WTC11 (cell line): ENCODE measurements at regions not wholly inside any gene's neighbourhood (a gene's known extent, or its start where the extent isn't known, plus 50 kb on each side); places are given as distances from the start of the nearest gene placed in this dataset.

ENCODE experiments used
- ATAC-seq: fragments of 200-7000 bp; cut with Tn5 transposase; 2 replicates; pipeline ENCODE4 v1.10.0; 2021; ENCODE audit warnings: mild to moderate bottlenecking, moderate library complexity
- CTCF ChIA-PET: fragments of 300-600 bp; sonication (Branson Sonifier 250); formaldehyde crosslinking; loops from one replicate; lab custom pipeline; 2021; ENCODE audit warnings: antibody characterized with exemption; lab: Charles Lee
- POLR2A ChIA-PET: fragments of 350-600 bp; sonication (Branson Sonifier 250); formaldehyde crosslinking; loops from one replicate; lab custom pipeline; 2021; ENCODE audit warnings: antibody characterized with exemption; lab: Charles Lee
- DNase-seq: peaks from one replicate; pipeline ENCODE4 v3.0.0; 2021; ENCODE audit warnings: low spot score
- H3K27ac Mint-ChIP-seq: 2 replicates; pipeline ENCODE4 v1.8.0; 2021; ENCODE audit warnings: mixed read lengths
- H3K27me3 Mint-ChIP-seq: 2 replicates; pipeline ENCODE4 v1.8.0; 2021; ENCODE audit warnings: low read depth, mild to moderate bottlenecking, moderate library complexity, mixed read lengths
- H3K36me3 Mint-ChIP-seq: 2 replicates; pipeline ENCODE4 v1.8.0; 2021; ENCODE audit warnings: mixed read lengths
- H3K4me1 Mint-ChIP-seq: 2 replicates; pipeline ENCODE4 v1.8.0; 2022; ENCODE audit warnings: mixed read lengths
- H3K4me3 Mint-ChIP-seq: 2 replicates; pipeline ENCODE4 v1.8.0; 2021; ENCODE audit warnings: mild to moderate bottlenecking, moderate library complexity, mixed read lengths
- H3K9me3 Mint-ChIP-seq: 2 replicates; pipeline ENCODE4 v1.8.0; 2021; ENCODE audit warnings: mixed read lengths
- CREM ChIP-seq: sonication (generic); formaldehyde crosslinking; IDR thresholded peaks from 2 replicates; pipeline ENCODE4 v1.8.1; 2022; ENCODE audit warnings: mild to moderate bottlenecking, missing genetic modification reagents, moderate library complexity
- EMX1 ChIP-seq: fragments of 250-450 bp; sonication (Bioruptor Pico); IDR thresholded peaks from 2 replicates; pipeline ENCODE4 v1.8.0; 2021; ENCODE audit warnings: mild to moderate bottlenecking
- FOXP1 ChIP-seq: sonication (generic); formaldehyde crosslinking; IDR thresholded peaks from 2 replicates; pipeline ENCODE4 v1.8.0; 2022; ENCODE audit warnings: missing genetic modification reagents, mild to moderate bottlenecking, moderate library complexity, borderline replicate concordance
- GRHL2 ChIP-seq: fragments of 250-450 bp; sonication (Bioruptor Pico); IDR thresholded peaks from 2 replicates; pipeline ENCODE4 v1.8.0; 2022; ENCODE audit warnings: mild to moderate bottlenecking, moderate library complexity; ENCODE audit not compliant: insufficient replicate concordance, severe bottlenecking
- JAZF1 ChIP-seq: fragments of 250-450 bp; sonication (Bioruptor Pico); IDR thresholded peaks from 2 replicates; pipeline ENCODE4 v1.9.0; 2021; ENCODE audit warnings: moderate library complexity, mild to moderate bottlenecking, inconsistent platforms
- MYBL2 ChIP-seq: sonication (generic); formaldehyde crosslinking; IDR thresholded peaks from 2 replicates; pipeline ENCODE4 v1.8.1; 2023; ENCODE audit warnings: mild to moderate bottlenecking, moderate library complexity, missing genetic modification reagents
- NFE2L1 ChIP-seq: sonication (generic); formaldehyde crosslinking; IDR thresholded peaks from 2 replicates; pipeline ENCODE4 v1.8.1; 2023; ENCODE audit warnings: missing genetic modification reagents
- PRRX2 ChIP-seq: fragments of 250-450 bp; sonication (Bioruptor Pico); IDR thresholded peaks from 2 replicates; pipeline ENCODE4 v1.8.0; 2021; ENCODE audit warnings: mild to moderate bottlenecking
- RELA ChIP-seq: sonication (generic); formaldehyde crosslinking; IDR thresholded peaks from 2 replicates; pipeline ENCODE4 v1.8.1; 2022; ENCODE audit warnings: missing genetic modification reagents, mild to moderate bottlenecking, borderline replicate concordance
- TP53 ChIP-seq: sonication (generic); formaldehyde crosslinking; IDR thresholded peaks from 2 replicates; pipeline ENCODE4 v1.8.1; 2023; ENCODE audit warnings: mild to moderate bottlenecking, missing genetic modification reagents
- ZNF263 ChIP-seq: sonication (generic); formaldehyde crosslinking; IDR thresholded peaks from 2 replicates; pipeline ENCODE4 v1.8.1; 2022; ENCODE audit warnings: low read depth, mild to moderate bottlenecking, moderate library complexity, missing genetic modification reagents
- ZNF671 ChIP-seq: fragments of 250-450 bp; sonication (Bioruptor Pico); IDR thresholded peaks from 2 replicates; pipeline ENCODE4 v1.8.0; 2021; ENCODE audit warnings: mild to moderate bottlenecking
- TF ChIP-seq, protein P1 (sequence below): sonication (generic); formaldehyde crosslinking; IDR thresholded peaks from 2 replicates; pipeline ENCODE4 v1.8.1; 2023; ENCODE audit warnings: mild to moderate bottlenecking, missing genetic modification reagents
- TF ChIP-seq, protein P2 (sequence below): sonication (generic); formaldehyde crosslinking; IDR thresholded peaks from 2 replicates; pipeline ENCODE4 v1.8.0; 2022; ENCODE audit warnings: mild to moderate bottlenecking, missing genetic modification reagents
- TF ChIP-seq, protein P3 (sequence below): fragments of 200-600 bp; IDR thresholded peaks from 2 replicates; pipeline ENCODE4 v1.8.0; 2022; ENCODE audit warnings: antibody characterized with exemption
- TF ChIP-seq, protein P4 (sequence below): sonication (generic); formaldehyde crosslinking; IDR thresholded peaks from 2 replicates; pipeline ENCODE4 v1.8.1; 2023; ENCODE audit warnings: mild to moderate bottlenecking, moderate library complexity, missing genetic modification reagents
- TF ChIP-seq, protein P5 (sequence below): sonication (generic); formaldehyde crosslinking; IDR thresholded peaks from 2 replicates; pipeline ENCODE4 v1.8.0; 2022; ENCODE audit warnings: missing genetic modification reagents
- TF ChIP-seq, protein P6 (sequence below): fragments of 250-450 bp; sonication (Bioruptor Pico); conservative IDR thresholded peaks from 2 replicates; pipeline ENCODE4 v1.9.0; 2021; ENCODE audit warnings: mild to moderate bottlenecking
- TF ChIP-seq, protein P7 (sequence below): sonication (generic); formaldehyde crosslinking; IDR thresholded peaks from 2 replicates; pipeline ENCODE4 v1.8.1; 2023; ENCODE audit warnings: mild to moderate bottlenecking, missing genetic modification reagents, moderate library complexity
- TF ChIP-seq, protein P8 (sequence below): fragments of 250-450 bp; sonication (Bioruptor Pico); IDR thresholded peaks from 2 replicates; pipeline ENCODE4 v1.8.0; 2021; ENCODE audit warnings: mild to moderate bottlenecking

DNA sequence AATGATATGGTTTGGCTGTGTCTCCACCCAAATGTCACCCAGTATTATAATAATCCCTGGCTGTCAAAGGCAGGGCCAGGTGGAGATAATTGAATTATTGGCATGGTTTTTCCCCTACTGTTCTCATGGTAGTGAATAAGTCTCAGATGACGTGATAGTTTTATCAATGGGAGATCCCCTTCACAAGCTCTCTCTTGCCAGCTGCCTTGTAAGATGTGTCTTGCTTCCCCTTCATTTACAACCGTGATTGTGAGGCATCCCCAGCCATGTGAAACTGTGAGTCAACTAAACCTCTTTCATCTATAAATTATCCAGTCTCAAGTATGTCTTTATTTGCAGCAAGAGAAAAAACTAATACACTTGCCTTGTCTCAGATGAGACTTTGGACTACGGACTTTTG lies 907.3 kb upstream of the MANEA start:
- ATAC-seq: no peak
- H3K9me3 Mint-ChIP-seq: peaks cover 54% of the 10 kb centered on the region
- POLR2A ChIA-PET: no interaction called here
- no peaks in the 10 kb centered on the region for H3K27me3 Mint-ChIP-seq
- H3K4me3 Mint-ChIP-seq: no peak overlapping the region
- H3K36me3 Mint-ChIP-seq: peaks cover 20% of the 10 kb centered on the region
- H3K4me1 Mint-ChIP-seq: peaks cover 12% of the 10 kb centered on the region
- H3K27ac Mint-ChIP-seq: no peak overlapping the region
- no peak for DNase-seq
- CTCF ChIA-PET: no interaction called here
- no peak for TF ChIP-seq PRRX2
- no peak for TF ChIP-seq EMX1 (CRISPR knock-in tag)
- TF ChIP-seq, protein P1, sequence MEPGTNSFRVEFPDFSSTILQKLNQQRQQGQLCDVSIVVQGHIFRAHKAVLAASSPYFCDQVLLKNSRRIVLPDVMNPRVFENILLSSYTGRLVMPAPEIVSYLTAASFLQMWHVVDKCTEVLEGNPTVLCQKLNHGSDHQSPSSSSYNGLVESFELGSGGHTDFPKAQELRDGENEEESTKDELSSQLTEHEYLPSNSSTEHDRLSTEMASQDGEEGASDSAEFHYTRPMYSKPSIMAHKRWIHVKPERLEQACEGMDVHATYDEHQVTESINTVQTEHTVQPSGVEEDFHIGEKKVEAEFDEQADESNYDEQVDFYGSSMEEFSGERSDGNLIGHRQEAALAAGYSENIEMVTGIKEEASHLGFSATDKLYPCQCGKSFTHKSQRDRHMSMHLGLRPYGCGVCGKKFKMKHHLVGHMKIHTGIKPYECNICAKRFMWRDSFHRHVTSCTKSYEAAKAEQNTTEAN (CRISPR knock-in tag): no peak
- no peak for TF ChIP-seq MYBL2 (CRISPR knock-in tag)
- TF ChIP-seq, protein P2, sequence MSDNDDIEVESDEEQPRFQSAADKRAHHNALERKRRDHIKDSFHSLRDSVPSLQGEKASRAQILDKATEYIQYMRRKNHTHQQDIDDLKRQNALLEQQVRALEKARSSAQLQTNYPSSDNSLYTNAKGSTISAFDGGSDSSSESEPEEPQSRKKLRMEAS (CRISPR knock-in tag): no peak
- TF ChIP-seq JAZF1 (CRISPR knock-in tag): no peak
- TF ChIP-seq, protein P3, sequence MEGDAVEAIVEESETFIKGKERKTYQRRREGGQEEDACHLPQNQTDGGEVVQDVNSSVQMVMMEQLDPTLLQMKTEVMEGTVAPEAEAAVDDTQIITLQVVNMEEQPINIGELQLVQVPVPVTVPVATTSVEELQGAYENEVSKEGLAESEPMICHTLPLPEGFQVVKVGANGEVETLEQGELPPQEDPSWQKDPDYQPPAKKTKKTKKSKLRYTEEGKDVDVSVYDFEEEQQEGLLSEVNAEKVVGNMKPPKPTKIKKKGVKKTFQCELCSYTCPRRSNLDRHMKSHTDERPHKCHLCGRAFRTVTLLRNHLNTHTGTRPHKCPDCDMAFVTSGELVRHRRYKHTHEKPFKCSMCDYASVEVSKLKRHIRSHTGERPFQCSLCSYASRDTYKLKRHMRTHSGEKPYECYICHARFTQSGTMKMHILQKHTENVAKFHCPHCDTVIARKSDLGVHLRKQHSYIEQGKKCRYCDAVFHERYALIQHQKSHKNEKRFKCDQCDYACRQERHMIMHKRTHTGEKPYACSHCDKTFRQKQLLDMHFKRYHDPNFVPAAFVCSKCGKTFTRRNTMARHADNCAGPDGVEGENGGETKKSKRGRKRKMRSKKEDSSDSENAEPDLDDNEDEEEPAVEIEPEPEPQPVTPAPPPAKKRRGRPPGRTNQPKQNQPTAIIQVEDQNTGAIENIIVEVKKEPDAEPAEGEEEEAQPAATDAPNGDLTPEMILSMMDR: no peak
- TF ChIP-seq, protein P4, sequence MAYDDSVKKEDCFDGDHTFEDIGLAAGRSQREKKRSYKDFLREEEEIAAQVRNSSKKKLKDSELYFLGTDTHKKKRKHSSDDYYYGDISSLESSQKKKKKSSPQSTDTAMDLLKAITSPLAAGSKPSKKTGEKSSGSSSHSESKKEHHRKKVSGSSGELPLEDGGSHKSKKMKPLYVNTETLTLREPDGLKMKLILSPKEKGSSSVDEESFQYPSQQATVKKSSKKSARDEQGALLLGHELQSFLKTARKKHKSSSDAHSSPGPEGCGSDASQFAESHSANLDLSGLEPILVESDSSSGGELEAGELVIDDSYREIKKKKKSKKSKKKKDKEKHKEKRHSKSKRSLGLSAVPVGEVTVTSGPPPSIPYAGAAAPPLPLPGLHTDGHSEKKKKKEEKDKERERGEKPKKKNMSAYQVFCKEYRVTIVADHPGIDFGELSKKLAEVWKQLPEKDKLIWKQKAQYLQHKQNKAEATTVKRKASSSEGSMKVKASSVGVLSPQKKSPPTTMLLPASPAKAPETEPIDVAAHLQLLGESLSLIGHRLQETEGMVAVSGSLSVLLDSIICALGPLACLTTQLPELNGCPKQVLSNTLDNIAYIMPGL (CRISPR knock-in tag): no peak
- no peak for TF ChIP-seq CREM
- TF ChIP-seq, protein P5, sequence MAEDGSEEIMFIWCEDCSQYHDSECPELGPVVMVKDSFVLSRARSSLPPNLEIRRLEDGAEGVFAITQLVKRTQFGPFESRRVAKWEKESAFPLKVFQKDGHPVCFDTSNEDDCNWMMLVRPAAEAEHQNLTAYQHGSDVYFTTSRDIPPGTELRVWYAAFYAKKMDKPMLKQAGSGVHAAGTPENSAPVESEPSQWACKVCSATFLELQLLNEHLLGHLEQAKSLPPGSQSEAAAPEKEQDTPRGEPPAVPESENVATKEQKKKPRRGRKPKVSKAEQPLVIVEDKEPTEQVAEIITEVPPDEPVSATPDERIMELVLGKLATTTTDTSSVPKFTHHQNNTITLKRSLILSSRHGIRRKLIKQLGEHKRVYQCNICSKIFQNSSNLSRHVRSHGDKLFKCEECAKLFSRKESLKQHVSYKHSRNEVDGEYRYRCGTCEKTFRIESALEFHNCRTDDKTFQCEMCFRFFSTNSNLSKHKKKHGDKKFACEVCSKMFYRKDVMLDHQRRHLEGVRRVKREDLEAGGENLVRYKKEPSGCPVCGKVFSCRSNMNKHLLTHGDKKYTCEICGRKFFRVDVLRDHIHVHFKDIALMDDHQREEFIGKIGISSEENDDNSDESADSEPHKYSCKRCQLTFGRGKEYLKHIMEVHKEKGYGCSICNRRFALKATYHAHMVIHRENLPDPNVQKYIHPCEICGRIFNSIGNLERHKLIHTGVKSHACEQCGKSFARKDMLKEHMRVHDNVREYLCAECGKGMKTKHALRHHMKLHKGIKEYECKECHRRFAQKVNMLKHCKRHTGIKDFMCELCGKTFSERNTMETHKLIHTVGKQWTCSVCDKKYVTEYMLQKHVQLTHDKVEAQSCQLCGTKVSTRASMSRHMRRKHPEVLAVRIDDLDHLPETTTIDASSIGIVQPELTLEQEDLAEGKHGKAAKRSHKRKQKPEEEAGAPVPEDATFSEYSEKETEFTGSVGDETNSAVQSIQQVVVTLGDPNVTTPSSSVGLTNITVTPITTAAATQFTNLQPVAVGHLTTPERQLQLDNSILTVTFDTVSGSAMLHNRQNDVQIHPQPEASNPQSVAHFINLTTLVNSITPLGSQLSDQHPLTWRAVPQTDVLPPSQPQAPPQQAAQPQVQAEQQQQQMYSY (CRISPR knock-in tag): no peak
- TF ChIP-seq ZNF263 (CRISPR knock-in tag): no peak
- TF ChIP-seq, protein P6, sequence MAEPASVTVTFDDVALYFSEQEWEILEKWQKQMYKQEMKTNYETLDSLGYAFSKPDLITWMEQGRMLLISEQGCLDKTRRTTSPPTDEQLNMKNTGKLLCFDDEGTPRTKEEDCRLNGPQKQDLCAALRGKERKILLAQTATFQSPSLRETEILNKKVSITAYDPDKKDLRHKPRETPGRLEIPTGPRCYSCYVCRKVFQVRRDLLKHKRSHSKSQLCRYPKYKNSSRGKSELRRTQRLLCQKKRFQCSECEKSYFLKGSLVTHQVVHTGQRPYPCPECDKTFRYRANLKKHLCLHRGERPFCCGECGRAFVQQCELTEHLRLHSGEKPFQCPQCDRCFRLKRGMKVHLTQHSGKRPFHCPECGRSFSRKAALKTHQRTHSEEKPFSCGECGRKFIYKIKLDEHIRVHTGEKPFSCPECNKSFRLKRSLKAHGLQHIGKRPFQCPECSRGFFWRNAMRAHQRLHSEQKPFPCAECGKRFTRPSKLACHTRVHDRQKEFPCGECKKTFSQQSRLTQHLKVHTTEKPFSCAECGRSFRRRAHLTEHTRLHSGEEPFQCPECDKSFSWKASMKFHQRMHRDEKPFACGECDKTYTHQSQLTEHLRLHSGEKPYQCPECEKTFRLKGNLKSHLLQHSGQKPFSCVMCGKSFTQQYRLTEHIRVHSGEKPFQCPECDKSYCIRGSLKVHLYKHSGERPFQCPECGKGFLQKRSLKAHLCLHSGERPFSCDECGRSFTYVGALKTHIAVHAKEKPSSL (CRISPR knock-in tag): no peak
- TF ChIP-seq NFE2L1 (CRISPR knock-in tag): no peak
- TF ChIP-seq ZNF671 (CRISPR knock-in tag): no peak
- TF ChIP-seq TP53 (CRISPR knock-in tag): no peak
- no peak for TF ChIP-seq FOXP1 (CRISPR knock-in tag)
- TF ChIP-seq, protein P7, sequence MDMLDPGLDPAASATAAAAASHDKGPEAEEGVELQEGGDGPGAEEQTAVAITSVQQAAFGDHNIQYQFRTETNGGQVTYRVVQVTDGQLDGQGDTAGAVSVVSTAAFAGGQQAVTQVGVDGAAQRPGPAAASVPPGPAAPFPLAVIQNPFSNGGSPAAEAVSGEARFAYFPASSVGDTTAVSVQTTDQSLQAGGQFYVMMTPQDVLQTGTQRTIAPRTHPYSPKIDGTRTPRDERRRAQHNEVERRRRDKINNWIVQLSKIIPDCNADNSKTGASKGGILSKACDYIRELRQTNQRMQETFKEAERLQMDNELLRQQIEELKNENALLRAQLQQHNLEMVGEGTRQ (CRISPR knock-in tag): no peak
- TF ChIP-seq RELA (CRISPR knock-in tag): no peak
- TF ChIP-seq, protein P8, sequence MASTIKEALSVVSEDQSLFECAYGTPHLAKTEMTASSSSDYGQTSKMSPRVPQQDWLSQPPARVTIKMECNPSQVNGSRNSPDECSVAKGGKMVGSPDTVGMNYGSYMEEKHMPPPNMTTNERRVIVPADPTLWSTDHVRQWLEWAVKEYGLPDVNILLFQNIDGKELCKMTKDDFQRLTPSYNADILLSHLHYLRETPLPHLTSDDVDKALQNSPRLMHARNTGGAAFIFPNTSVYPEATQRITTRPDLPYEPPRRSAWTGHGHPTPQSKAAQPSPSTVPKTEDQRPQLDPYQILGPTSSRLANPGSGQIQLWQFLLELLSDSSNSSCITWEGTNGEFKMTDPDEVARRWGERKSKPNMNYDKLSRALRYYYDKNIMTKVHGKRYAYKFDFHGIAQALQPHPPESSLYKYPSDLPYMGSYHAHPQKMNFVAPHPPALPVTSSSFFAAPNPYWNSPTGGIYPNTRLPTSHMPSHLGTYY (CRISPR knock-in tag): no peak
- no peak for TF ChIP-seq GRHL2 (CRISPR knock-in tag)
